Retina (tissue), 1 donor: ENCODE measurements at regions not wholly inside any gene's neighbourhood (a gene's known extent, or its start where the extent isn't known, plus 50 kb on each side); places are given as distances from the start of the nearest gene placed in this dataset.

Experiments used
- DNase-seq: peaks from one replicate; pipeline ENCODE4 v3.0.0-alpha.2; 2016

DNA sequence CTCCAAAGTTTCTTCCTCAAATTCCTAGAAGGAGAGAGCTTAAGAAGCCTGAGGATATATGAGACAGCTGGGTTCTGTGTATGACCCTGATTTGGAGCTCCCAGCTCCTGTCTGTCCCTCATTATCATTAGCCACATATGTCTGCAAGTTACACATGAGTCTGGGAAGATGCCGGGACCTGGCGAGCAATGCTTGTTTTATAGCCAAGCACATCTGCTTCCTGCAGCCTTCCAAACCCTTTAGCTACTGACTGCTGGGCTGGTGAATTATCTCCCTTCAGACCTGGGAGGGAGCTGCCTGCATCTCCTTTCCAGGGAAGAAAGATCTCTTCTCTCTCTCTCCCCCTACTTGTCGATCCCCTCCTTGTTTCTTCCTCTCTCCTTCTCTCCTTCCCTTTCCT, 556.7 kb upstream of the BOD1L1 start:
- DNase-seq = no peak

DNA sequence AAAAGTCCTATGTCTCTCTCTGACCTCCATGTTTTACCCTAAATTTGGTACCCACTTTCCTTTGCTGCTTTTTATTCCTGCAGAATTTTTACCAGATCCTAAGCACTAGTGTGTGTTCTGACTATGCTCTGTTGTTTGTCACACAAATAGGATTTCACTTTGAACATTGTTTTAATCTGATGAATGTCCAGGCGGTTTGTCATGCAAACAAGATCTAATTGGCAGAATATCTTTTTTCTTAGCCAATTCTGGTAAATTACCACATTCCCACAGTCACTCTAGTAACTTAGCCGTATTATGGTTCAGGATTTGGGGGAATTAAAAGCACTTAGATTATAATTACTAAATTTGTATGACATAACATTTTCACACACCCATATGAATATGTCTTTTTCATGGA, 557.2 kb upstream of the BOD1L1 start:
- no peak for DNase-seq

DNA sequence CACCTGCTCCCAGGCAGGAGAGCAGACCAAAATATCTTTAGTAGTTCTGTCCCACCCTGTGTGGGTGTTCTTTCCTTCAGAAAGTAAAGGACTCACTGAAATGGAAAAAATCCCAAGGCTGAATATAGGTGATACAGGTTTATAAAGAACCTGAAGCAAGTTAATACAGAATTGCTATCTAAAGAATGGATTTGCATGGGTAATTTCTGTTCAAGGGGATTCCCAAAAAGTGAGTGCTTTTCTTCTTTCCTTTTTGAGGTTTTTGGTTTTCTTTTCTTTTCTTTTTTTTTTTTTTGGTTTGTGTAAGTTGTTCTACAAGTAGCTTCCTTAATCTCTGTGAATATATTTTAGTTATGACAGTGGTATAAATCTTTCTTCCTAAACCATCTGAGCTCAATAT, 560.7 kb upstream of the BOD1L1 start:
- DNase-seq = no peak

DNA sequence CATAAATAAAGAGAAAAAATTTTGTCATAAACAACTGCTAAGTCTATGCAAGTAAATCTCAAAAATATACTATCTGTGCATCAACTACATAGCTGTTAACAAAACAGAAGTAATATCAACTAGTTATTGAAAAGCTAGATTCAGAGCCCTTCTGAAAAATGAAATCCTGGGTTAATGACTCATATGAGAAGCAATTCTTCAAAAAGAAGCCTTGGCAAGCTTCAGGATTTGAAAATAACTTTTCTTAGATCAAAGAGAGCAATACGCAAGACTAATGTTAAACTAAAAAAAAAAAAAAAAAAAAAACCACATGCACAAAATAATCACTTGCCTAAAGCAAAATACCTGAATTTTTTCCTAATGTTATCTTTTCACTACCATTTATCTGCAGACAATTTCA, 566.1 kb upstream of the BOD1L1 start:
- no peak for DNase-seq

DNA sequence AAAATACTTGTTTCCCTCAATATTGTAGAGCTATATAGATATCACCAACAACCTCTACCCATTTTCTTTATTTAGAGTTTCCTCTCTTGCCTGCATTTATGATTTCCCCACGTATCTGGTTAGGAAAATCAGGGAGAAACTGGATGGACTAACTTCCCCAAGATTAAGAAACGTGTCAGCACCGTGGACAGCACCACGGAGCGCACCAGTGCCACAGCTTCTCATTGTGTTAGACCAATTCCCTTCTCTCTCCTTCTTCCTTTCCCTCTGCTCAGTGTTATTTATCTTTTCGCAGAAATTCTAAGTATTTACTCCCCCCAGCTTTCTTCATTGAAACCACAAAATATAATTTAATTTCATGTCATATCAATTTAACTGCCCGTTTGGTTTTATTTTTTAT, 568.6 kb upstream of the BOD1L1 start:
- DNase-seq = no peak

DNA sequence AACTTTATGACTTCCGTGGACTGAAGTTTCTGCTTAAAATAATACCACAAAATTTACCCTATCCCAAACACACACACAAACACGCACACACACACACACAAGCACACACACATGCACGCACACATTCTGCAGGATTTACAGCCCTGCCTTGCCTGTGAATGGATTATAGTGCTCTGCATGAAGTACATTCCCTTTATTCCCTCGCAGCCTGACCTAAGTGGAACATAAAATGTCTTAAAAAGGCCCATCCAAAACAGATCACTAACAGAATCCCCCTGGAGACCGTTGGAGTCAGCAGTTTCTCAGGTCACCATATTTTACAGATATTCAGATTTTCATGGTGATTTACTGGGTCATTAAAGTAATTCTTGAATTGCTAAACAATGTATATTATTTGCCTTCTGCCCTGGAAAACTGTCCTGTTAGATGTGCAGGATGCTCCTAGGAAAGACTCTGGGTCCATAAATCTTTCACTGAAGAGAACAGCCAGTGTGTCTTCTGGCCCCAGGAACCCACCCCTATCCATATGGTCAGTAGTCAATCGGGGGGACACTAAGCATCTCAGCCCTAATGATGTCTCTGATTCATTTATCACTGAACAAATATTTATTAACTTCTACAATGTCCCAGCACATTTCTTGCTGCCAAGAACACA, 587.7 kb upstream of the BOD1L1 start:
- DNase-seq = no peak

DNA sequence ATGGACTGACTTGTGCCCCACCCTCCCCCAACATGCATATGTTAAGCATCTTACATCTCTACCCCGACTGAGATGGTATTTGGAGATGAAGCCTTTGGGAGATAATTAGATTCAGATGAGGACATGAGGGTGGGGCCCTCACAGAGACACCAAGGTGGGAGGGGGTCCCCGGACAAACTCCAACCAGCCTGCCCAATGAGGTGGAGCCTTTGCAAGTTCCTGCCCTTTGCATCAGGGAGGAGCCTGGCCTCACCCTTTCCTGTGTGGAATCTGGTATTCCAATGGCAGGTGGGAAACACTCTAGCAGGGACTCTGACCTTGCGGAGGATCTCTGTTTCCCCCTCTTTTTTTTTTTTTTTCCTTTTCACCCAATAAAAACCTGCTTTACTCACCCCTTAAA, 589.9 kb upstream of the BOD1L1 start:
- DNase-seq = no peak

DNA sequence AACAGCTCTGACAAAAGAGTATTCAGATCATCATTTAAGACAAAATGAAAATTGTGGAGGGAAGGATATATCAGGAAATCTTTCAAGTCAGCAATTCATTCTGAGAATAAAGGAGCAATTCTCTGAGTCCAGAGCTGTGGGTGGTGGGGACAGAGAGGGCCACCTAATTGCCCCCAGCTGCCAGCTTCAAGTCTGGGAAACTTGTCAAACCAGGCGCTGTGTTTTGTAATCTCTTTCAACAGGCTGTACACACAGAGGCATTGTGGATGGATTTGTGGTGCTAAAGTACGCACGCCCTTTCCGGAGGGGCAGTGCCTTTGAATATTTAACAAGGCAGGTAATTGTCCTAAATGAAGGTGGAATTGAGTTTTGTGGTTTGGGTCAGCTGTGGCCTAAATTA, 591.1 kb upstream of the BOD1L1 start:
- DNase-seq = no peak

DNA sequence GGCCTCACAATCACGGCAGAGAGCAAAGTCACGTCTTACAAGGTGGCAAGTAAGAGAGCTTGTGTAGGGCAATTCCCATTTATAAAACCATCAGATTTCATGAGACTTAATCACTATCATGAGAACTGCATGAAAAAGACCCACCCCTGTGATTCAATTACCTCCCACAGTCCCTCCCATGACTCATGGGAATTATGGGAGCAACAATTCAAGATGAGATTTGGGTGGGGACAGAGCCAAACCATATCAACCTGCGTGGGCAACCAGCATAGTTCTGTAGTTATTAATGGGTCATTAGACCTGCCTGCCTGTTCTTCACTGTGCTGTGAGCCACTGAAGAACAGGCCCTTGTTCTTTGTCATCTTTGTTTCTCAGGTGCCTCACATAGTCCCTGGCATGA, 593.7 kb upstream of the BOD1L1 start:
- DNase-seq = no peak

DNA sequence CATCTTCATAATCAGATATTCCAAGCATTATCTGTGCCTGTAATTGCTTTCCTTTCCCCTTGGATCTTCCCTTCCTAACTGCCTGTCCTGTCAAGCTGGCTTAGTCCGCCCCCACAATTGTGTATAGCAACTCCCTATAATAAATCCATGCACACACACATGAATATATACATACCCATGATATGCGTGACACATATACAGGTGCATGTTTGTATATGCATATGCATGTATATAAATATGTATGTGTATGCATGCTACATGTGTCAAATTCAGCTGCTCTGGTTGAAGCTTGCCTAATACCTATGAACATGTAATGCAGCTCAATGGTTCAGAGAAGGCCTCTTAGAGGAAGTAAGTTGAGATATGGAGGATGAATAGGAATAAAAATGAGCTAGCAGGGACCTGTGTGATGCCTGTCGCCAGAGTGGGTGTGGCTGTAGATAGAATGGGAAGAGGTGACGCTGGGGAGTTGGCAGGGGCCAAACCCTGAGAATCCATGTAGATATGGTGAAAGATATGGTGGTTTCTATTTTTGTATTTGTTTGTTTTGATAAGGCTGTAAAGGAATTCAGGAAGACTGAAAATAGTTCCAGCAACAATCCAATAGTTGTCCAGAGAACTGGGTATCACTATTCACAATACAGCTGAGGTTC, 595.0 kb upstream of the BOD1L1 start:
- DNase-seq = no peak

DNA sequence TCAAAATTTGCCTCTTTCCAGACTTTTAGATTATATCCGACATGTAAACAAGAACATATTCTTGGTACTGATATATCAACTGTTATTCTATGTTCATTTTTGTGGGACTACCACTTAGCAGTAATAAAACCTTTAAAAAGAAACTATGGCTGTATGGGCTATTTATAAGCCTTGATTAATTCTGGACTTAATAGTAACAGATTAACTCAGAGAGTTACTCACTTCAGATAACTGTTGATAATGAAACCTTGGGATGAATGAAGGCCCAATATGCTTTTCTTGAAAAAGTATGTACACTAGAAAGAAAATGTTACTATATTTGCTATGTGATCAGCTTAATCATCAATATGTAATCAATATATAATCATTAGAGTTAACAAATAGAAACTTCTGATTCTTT, 595.9 kb upstream of the BOD1L1 start:
- DNase-seq = no peak

DNA sequence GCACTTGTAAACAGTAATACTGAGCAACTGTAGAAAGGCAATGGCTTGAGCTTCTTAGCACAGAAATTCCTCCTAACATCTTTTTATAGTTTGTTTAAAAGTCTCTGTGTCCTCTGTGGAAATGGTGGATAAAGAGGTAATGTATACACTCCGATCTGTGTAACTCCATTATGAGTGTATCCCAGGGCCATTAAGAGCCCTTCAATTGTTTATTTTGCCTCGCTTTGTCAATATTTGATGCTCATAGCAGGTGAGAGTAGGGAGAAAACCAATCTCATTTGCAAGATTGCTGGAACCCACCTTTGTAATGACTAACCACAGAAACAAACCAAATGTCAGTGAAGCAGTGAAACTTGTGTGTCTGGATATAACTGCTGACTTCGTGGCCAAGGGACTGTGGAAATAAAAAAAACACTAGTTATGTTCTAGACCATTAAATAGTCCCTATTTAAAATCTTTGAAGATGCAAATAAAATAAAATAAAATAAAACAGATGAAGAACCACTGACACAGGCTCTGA, 598.2 kb upstream of the BOD1L1 start:
- no peak for DNase-seq

DNA sequence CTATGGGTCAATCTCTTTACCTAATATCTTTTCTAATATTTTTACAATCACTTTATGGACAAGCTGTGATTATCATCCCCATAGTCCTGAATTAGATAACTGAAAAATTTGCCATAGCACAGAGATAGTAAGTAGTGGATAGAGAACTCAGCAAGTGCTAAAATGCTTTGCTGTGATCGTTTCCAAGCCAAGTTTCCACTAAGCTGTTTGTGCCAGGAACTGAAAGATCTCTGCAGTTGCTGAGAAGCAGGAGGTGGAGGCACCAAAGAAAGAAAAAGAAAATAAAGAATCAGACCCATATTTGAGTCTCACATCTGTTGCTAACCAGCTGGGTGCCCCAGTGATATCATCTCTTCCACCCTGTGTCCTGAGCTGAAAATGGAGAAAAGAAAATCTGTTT, 605.6 kb upstream of the BOD1L1 start:
- DNase-seq = no peak

DNA sequence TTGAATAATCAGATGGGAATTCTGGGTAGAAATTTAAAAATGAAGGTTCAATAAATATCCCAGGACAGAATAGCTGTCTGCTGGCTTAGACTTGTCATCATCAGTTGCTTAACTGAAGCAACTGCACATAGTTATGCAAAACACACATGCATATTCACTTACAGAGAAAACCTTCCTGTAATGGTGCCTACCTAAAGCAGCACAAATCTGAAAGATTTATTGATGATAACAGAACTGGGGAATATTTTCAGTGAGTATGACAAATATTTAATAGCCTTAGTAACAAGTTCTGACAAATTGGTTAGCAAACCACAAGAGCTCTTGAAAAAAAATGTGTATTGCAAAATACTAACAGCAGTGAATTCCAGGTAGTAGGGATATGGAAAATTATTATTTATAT, 606.8 kb upstream of the BOD1L1 start:
- no peak for DNase-seq

DNA sequence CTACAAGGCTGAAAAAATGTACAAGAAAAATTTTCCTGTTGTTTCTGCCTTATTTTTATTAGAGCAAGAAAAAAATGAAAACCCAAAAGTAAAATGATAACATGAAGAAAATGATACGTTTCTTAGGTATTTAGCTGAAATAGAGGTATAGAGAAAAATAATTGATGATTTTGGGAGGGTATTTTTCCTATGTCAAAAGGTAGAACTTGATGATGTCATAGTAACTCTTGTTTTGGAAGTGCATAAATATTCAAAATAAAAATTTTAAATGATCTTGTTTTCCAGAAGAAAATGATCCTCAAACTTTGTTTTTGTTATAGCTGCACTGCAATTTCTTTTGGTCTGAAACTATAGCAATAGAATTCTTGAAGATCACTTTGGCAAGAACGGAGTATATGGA, 608.8 kb upstream of the BOD1L1 start:
- no peak for DNase-seq

DNA sequence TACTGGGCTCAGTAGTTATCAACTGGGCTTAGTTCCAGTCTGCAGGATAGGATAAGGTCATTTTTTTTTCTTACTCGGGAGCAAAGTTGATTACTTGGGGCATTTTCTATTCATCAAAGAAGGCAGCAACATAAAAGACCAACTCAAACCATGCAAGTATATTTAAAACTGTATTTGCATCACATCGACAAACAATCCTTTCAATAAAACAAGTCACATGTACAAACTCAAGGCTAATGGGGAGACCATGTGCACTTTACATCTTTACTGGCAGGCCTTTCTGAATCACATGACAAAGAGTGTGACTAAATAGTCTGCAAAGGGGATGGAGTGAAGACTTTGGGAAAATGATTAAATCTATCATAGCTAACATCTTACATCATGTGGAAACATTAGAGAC, 610.4 kb upstream of the BOD1L1 start:
- no peak for DNase-seq

DNA sequence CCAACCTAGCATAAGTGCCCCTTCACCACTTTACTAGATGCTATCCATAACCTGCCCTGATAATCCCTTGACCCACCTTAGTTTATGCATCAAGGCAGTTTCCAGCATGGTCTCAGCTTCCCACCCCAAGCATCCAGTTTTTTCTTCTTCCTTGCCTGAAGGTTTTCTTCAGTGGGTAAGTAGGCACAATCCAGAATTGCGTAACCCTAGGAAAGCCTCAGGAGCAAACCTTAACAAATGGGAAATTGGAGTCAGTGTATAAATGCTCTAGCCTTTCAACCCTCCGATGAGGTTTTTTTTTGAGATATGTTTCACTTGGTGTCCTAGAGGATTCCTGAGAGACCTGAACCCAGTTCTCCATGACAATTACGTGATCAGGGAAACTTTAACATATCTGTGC, 614.0 kb upstream of the BOD1L1 start:
- no peak for DNase-seq

DNA sequence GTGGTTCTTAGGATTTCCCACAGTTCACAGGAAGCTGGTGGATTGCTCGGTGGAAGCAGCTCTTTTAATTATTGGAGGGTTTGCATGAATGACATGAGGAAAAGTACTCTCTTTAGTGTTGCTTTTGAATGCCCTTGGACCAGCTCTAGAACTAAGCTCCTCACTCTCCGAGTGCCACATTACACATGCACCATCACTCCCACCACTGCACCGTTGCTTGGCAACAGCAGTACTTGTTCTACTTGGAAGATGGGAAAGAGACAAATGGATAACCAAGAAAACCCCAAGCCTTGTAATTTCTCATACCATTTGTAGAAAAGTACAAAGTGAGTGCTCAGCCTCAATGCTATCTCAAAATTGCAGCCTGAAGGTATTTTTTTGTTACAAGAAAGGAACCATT, 620.2 kb upstream of the BOD1L1 start:
- DNase-seq = peak; percentile 64

DNA sequence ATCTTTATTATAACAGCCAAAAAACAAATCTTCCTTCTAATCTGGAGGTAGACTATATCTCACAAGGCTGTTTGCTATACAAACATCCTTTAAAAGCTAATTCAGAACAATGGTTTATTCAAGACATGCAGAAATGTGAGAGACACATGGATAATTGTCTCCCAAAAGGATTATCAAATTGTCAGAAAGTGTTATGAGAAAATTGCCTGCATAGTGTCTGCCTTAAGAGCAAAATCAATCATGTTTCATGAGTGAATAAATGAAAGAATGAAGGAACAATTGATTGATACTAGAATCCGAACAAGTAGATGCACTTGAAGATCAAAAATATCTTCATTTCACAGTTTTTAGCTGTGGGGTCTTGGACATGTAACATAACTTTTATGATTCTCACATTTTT, 621.7 kb upstream of the BOD1L1 start:
- no peak for DNase-seq

DNA sequence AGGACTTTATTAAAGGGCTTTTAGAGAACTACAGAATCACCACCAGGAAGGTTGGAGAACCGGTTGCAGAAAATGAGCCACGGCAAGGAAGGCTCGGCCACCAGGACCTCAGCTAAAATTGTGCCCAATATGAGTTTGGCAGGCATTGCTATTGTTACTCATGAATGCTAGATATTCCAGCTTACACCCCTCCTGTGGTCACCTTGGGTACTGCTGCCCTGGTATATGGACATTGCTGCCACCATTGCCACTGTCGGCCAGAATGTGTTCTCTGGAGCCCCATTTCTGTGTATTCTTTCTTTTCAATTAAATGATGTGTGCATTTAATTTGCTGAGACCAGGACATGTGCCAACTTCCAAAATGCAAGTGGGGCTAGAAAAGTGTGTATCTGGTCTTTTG, 626.7 kb upstream of the BOD1L1 start:
- peak; percentile 36 for DNase-seq

DNA sequence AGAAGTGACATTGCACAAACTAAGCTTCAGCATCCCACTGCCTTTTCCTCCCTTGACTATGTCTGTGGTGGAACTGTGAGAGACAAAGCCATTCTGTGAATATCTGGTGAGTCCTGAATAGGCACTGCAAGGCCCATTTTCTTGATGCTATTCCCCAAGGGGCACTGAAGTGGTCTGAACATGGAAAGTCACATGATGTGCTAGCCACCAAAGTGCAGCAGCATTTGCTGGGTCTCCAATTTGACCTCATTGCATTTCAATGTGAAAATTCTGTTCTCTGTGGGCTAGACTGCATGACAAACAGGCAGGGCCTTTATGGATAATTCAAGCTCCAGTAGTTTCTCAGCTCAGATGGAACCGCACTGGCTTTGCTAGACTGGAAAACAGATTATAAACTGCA, 627.4 kb upstream of the BOD1L1 start:
- DNase-seq = peak; percentile 44

DNA sequence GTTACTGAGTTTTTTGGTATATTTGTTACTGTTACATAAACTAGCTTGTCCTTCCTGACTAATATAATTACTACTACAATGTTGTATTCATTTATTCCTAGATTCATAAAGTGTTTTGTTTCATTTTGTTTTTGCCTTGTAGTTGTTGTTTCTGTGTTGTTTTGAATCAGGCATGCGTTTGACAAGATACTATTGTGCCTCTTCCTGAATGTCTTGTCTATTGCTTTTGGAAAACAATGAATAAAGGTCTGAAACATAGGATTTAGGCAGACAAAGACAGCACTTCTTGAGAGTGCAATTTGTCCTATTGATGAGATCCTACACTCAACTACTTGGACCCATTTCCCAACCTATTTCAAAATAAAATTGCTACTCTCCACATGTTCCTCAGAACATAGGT, 630.4 kb upstream of the BOD1L1 start:
- no peak for DNase-seq

DNA sequence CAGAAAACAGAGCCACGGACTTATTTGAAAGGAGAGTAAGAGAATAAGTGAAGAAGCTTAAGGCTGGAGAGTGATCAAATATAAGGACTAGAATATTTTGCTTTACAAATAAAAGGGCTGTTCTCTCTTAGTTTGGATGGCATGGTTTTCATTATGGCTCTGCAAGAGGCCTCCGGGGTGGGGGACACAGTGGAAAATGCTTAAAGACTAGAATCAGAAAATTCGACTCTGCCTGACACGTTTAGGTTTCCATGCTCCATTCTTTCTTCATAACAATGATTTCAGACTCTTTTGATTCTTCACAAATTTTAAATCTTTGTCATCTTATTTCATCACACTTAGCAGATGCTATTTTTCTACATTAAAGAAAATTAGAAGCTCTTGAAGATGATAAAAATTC, 632.4 kb upstream of the BOD1L1 start:
- DNase-seq = no peak

DNA sequence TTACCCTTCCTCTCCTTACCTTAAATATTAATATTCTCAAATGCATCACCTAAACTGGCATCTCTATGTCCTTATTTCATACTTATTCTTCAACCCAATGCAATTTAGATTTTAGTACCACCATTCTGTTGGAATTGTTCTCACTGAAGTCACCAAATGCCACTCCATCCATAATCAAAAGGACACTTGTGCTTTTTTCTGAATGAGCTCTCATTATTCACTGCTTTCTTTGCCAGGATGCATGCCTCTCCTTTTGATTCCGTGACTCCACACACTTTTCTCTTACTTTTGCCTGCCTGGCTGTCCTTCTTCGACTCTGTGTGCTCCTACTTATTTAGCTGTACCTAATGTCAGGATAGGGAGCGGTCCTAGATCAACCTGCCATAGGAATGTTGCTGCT, 633.1 kb upstream of the BOD1L1 start:
- no peak for DNase-seq

DNA sequence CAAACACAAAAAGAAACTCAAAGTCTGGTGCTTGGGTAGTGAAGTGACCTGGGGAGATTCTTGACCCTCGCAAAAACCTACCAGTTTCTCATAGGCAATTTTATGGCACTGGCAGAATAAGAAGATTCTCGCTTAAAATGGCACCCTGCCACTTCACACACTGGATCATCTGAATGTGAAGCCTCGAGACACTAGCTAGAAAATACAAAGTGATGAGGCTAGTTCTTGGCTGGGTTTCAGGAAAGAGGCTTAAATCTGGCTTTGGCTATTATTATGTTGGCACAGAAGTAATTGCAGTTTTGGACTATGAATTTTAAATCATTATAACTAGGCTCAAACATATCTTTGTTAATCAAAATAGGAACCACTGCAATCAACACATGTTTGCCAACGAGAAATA, 634.7 kb upstream of the BOD1L1 start:
- DNase-seq = no peak
